ENCODE measurements at regions not wholly inside any gene's neighbourhood (a gene's known extent, or its start where the extent isn't known, plus 50 kb on each side); places are given as distances from the start of the nearest gene placed in this dataset.

GRCh38 chr5:143985832-143986515, 174.0 kb downstream of the HMHB1 start:
- DNase-seq (ENCODE audit: insufficient read length, low spot score) (no peak), FAIRE-seq (no peak)
- TF ChIP-seq POLR2A (IDR thresholded peaks at IDR 0.05; ENCODE audit: low read depth, low read length): no peak

GRCh38 chr5:143986516-143987212, 174.7 kb downstream of the HMHB1 start:
- DNase-seq (ENCODE audit: insufficient read length, low spot score): no peak
- FAIRE-seq: no peak
- TF ChIP-seq PAX5 (IDR thresholded peaks at IDR 0.05; ENCODE audit: insufficient read depth, low read length, severe bottlenecking): no peak
- no peak for TF ChIP-seq POU2F2 (IDR thresholded peaks at IDR 0.05; ENCODE audit: low read depth, low read length)
- no peak for TF ChIP-seq POLR2AphosphoS5 (IDR thresholded peaks at IDR 0.05; ENCODE audit: low read depth, low read length)
- no peak for TF ChIP-seq TAF1 (IDR thresholded peaks at IDR 0.05; ENCODE audit: low read depth, low read length)
- TF ChIP-seq SPI1 (IDR thresholded peaks at IDR 0.05; ENCODE audit: low read depth, low read length): no peak
- TF ChIP-seq POLR2A (IDR thresholded peaks at IDR 0.05; ENCODE audit: low read depth, low read length): no peak

GRCh38 chr5:143987264-143987663, 175.3 kb downstream of the HMHB1 start:
- FAIRE-seq (no peak), DNase-seq (ENCODE audit: insufficient read length, low spot score) (no peak)
- TF ChIP-seq POU2F2 (IDR thresholded peaks at IDR 0.05; ENCODE audit: low read depth, low read length): no peak
- TF ChIP-seq TAF1 (IDR thresholded peaks at IDR 0.05; ENCODE audit: low read depth, low read length): no peak
- TF ChIP-seq PAX5 (IDR thresholded peaks at IDR 0.05; ENCODE audit: insufficient read depth, low read length, severe bottlenecking): no peak
- no peak for TF ChIP-seq SPI1 (IDR thresholded peaks at IDR 0.05; ENCODE audit: low read depth, low read length)
- TF ChIP-seq POLR2A (IDR thresholded peaks at IDR 0.05; ENCODE audit: low read depth, low read length): no peak
- TF ChIP-seq POLR2AphosphoS5 (IDR thresholded peaks at IDR 0.05; ENCODE audit: low read depth, low read length): no peak

- FAIRE-seq: no peak
Measured at GRCh38 chr5:143987751-143988560, 176.0 kb downstream of the HMHB1 start.

GRCh38 chr5:143992496-143992895, 178.0 kb downstream of the YIPF5 start:
- no peak for DNase-seq (ENCODE audit: insufficient read length, low spot score)
- FAIRE-seq: no peak
- no peak for TF ChIP-seq PAX5 (IDR thresholded peaks at IDR 0.05; ENCODE audit: insufficient read depth, low read length, severe bottlenecking)
- TF ChIP-seq SPI1 (IDR thresholded peaks at IDR 0.05; ENCODE audit: low read depth, low read length): no peak
- TF ChIP-seq POLR2A (IDR thresholded peaks at IDR 0.05; ENCODE audit: low read depth, low read length): no peak
- TF ChIP-seq POLR2AphosphoS5 (IDR thresholded peaks at IDR 0.05; ENCODE audit: low read depth, low read length): no peak
- TF ChIP-seq TAF1 (IDR thresholded peaks at IDR 0.05; ENCODE audit: low read depth, low read length): no peak
- TF ChIP-seq POU2F2 (IDR thresholded peaks at IDR 0.05; ENCODE audit: low read depth, low read length): no peak

More at GRCh38 chr5:143987751-143988560, 176.0 kb downstream of the HMHB1 start:
- no peak for DNase-seq (ENCODE audit: insufficient read length, low spot score)
- TF ChIP-seq POLR2AphosphoS5 (IDR thresholded peaks at IDR 0.05; ENCODE audit: low read depth, low read length): no peak
- no peak for TF ChIP-seq PAX5 (IDR thresholded peaks at IDR 0.05; ENCODE audit: insufficient read depth, low read length, severe bottlenecking)
- TF ChIP-seq TAF1 (IDR thresholded peaks at IDR 0.05; ENCODE audit: low read depth, low read length): no peak
- no peak for TF ChIP-seq SPI1 (IDR thresholded peaks at IDR 0.05; ENCODE audit: low read depth, low read length)
- TF ChIP-seq POLR2A (IDR thresholded peaks at IDR 0.05; ENCODE audit: low read depth, low read length): no peak
- no peak for TF ChIP-seq POU2F2 (IDR thresholded peaks at IDR 0.05; ENCODE audit: low read depth, low read length)

GRCh38 chr5:144002876-144003275, 167.6 kb downstream of the YIPF5 start:
- DNase-seq (ENCODE audit: insufficient read length, low spot score) (no peak), FAIRE-seq (no peak)
- TF ChIP-seq POLR2AphosphoS5 (IDR thresholded peaks at IDR 0.05; ENCODE audit: low read depth, low read length) (no peak), SPI1 (IDR thresholded peaks at IDR 0.05; ENCODE audit: low read depth, low read length) (no peak), POLR2A (IDR thresholded peaks at IDR 0.05; ENCODE audit: low read depth, low read length) (no peak), PAX5 (IDR thresholded peaks at IDR 0.05; ENCODE audit: insufficient read depth, low read length, severe bottlenecking) (no peak), POU2F2 (IDR thresholded peaks at IDR 0.05; ENCODE audit: low read depth, low read length) (no peak), TAF1 (IDR thresholded peaks at IDR 0.05; ENCODE audit: low read depth, low read length) (no peak)

GRCh38 chr5:144003636-144004035, 166.8 kb downstream of the YIPF5 start:
- FAIRE-seq: no peak
- no peak for DNase-seq (ENCODE audit: insufficient read length, low spot score)
- TF ChIP-seq PAX5 (IDR thresholded peaks at IDR 0.05; ENCODE audit: insufficient read depth, low read length, severe bottlenecking) (no peak), POLR2A (IDR thresholded peaks at IDR 0.05; ENCODE audit: low read depth, low read length) (no peak), TAF1 (IDR thresholded peaks at IDR 0.05; ENCODE audit: low read depth, low read length) (no peak), SPI1 (IDR thresholded peaks at IDR 0.05; ENCODE audit: low read depth, low read length) (no peak), POLR2AphosphoS5 (IDR thresholded peaks at IDR 0.05; ENCODE audit: low read depth, low read length) (no peak), POU2F2 (IDR thresholded peaks at IDR 0.05; ENCODE audit: low read depth, low read length) (no peak)

GRCh38 chr5:144004146-144004545, 166.3 kb downstream of the YIPF5 start:
- DNase-seq (ENCODE audit: insufficient read length, low spot score): no peak
- FAIRE-seq: no peak

GRCh38 chr5:144004751-144005150, 165.7 kb downstream of the YIPF5 start:
- no peak for FAIRE-seq
- TF ChIP-seq POLR2A (IDR thresholded peaks at IDR 0.05; ENCODE audit: low read depth, low read length): no peak
- TF ChIP-seq POLR2AphosphoS5 (IDR thresholded peaks at IDR 0.05; ENCODE audit: low read depth, low read length): no peak
- no peak for TF ChIP-seq PAX5 (IDR thresholded peaks at IDR 0.05; ENCODE audit: insufficient read depth, low read length, severe bottlenecking)
- no peak for TF ChIP-seq TAF1 (IDR thresholded peaks at IDR 0.05; ENCODE audit: low read depth, low read length)
- no peak for DNase-seq (ENCODE audit: insufficient read length, low spot score)

More at GRCh38 chr5:144004146-144004545, 166.3 kb downstream of the YIPF5 start:
- no peak for TF ChIP-seq TAF1 (IDR thresholded peaks at IDR 0.05; ENCODE audit: low read depth, low read length)
- TF ChIP-seq SPI1 (IDR thresholded peaks at IDR 0.05; ENCODE audit: low read depth, low read length): no peak
- TF ChIP-seq POLR2AphosphoS5 (IDR thresholded peaks at IDR 0.05; ENCODE audit: low read depth, low read length): no peak
- TF ChIP-seq POLR2A (IDR thresholded peaks at IDR 0.05; ENCODE audit: low read depth, low read length): no peak

Data from GM12891 (cell line).